DOHH2 (cell line): ENCODE measurements at regions not wholly inside any gene's neighbourhood (a gene's known extent, or its start where the extent isn't known, plus 50 kb on each side); places are given as distances from the start of the nearest gene placed in this dataset.

Experiments
- H3F3A ChIP-seq: fragments of 200-600 bp; sonication (generic), shearing (Covaris generic); 2 replicates; pipeline ENCODE4 v1.6.0; 2016; ENCODE audit warnings: antibody characterized with exemption, mild to moderate bottlenecking; ENCODE audit not compliant: control insufficient read depth, insufficient read depth
- H3K27ac ChIP-seq: fragments of 200-600 bp; sonication (generic); 2 replicates; pipeline ENCODE4 v1.5.1; 2014; ENCODE audit warnings: low read depth, mild to moderate bottlenecking, low read length, moderate library complexity
- H3K27me3 ChIP-seq: fragments of 200-600 bp; sonication (generic); 2 replicates; pipeline ENCODE4 v1.6.1; 2014; ENCODE audit warnings: mild to moderate bottlenecking, low read length, mixed read lengths; ENCODE audit not compliant: control insufficient read depth
- H3K36me3 ChIP-seq: fragments of 200-600 bp; sonication (generic); 2 replicates; pipeline ENCODE4 v1.6.1; 2014; ENCODE audit warnings: mild to moderate bottlenecking, low read length, moderate library complexity, mixed read lengths; ENCODE audit not compliant: control insufficient read depth
- H3K4me1 ChIP-seq: fragments of 200-600 bp; sonication (generic); 2 replicates; pipeline ENCODE4 v1.6.1; 2014; ENCODE audit warnings: mild to moderate bottlenecking, low read length, mixed read lengths; ENCODE audit not compliant: control insufficient read depth
- H3K4me2 ChIP-seq: fragments of 200-600 bp; sonication (generic); 2 replicates; pipeline ENCODE4 v1.6.0; 2014; ENCODE audit warnings: mild to moderate bottlenecking, low read length, moderate library complexity
- H3K4me3 ChIP-seq: fragments of 200-600 bp; sonication (generic); 2 replicates; pipeline ENCODE4 v1.5.1; 2014; ENCODE audit warnings: mild to moderate bottlenecking, low read length, mixed read lengths
- H3K79me2 ChIP-seq: fragments of 200-600 bp; sonication (generic); 2 replicates; pipeline ENCODE4 v1.6.1; 2014; ENCODE audit warnings: mild to moderate bottlenecking, low read length, mixed read lengths; ENCODE audit not compliant: control insufficient read depth
- H3K9me2 ChIP-seq: fragments of 200-600 bp; sonication (generic); replicated peaks from 2 replicates; pipeline ENCODE4 v1.6.1; 2014; ENCODE audit warnings: mild to moderate bottlenecking, low read length, mixed read lengths; ENCODE audit not compliant: control insufficient read depth
- H3K9me3 ChIP-seq: fragments of 200-600 bp; sonication (generic); 2 replicates; pipeline ENCODE4 v1.6.1; 2014; ENCODE audit warnings: antibody characterized with exemption, low read length, mixed read lengths; ENCODE audit not compliant: control insufficient read depth, insufficient read depth
- H4K20me1 ChIP-seq: fragments of 200-600 bp; sonication (generic); 2 replicates; pipeline ENCODE4 v1.6.0; 2014; ENCODE audit warnings: low read depth, mild to moderate bottlenecking, antibody characterized with exemption, low read length, moderate library complexity; ENCODE audit not compliant: control insufficient read depth, insufficient read depth
- EZH2phosphoT487 ChIP-seq: fragments of 200-600 bp; sonication (generic); IDR thresholded peaks from 2 replicates; pipeline ENCODE4 v1.6.1; 2017; ENCODE audit warnings: borderline replicate concordance, mild to moderate bottlenecking, antibody characterized with exemption, low read length, moderate library complexity, mixed read lengths
- TF ChIP-seq, protein P1 (sequence below): fragments of 200-600 bp; sonication (generic); IDR thresholded peaks from one replicate; pipeline ENCODE4 v1.5.1; 2014; ENCODE audit warnings: antibody characterized with exemption, mild to moderate bottlenecking, low read depth, low read length; ENCODE audit not compliant: poor library complexity, severe bottlenecking

DNA sequence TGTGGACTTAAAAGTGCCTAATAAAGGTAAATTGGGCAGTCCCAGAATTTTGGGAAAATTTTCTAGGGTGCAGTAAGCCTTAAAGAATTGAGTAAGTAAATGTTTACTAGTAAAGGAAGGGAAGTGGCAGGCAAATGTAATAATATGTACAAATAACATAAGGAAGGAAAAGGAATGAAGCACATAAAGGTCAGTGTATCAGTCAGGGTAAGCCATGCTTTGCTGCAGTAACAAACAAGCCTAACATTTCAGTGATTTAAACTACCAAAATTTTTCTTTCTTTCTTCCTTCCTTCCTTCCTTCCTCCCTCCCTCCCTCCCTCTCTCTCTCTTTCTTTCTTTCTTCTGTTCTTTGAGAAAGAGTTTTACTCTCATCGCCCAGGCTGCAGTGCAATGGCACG is 117.5 kb downstream of the HAO1 start:
- no peak overlapping the region for H3K4me3 ChIP-seq
- H3F3A ChIP-seq, result no peaks in the 10 kb centered on the region
- H4K20me1 ChIP-seq, result no peaks in the 10 kb centered on the region
- H3K27me3 ChIP-seq, result no peaks in the 10 kb centered on the region
- TF ChIP-seq, protein P1, sequence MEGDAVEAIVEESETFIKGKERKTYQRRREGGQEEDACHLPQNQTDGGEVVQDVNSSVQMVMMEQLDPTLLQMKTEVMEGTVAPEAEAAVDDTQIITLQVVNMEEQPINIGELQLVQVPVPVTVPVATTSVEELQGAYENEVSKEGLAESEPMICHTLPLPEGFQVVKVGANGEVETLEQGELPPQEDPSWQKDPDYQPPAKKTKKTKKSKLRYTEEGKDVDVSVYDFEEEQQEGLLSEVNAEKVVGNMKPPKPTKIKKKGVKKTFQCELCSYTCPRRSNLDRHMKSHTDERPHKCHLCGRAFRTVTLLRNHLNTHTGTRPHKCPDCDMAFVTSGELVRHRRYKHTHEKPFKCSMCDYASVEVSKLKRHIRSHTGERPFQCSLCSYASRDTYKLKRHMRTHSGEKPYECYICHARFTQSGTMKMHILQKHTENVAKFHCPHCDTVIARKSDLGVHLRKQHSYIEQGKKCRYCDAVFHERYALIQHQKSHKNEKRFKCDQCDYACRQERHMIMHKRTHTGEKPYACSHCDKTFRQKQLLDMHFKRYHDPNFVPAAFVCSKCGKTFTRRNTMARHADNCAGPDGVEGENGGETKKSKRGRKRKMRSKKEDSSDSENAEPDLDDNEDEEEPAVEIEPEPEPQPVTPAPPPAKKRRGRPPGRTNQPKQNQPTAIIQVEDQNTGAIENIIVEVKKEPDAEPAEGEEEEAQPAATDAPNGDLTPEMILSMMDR, result no peak
- no peak for TF ChIP-seq EZH2phosphoT487
- no peaks in the 10 kb centered on the region for H3K79me2 ChIP-seq
- no peaks in the 10 kb centered on the region for H3K4me1 ChIP-seq
- H3K4me2 ChIP-seq, result no peak overlapping the region
- no peaks in the 10 kb centered on the region for H3K9me2 ChIP-seq
- H3K36me3 ChIP-seq, result no peaks in the 10 kb centered on the region
- no peak overlapping the region for H3K27ac ChIP-seq
- H3K9me3 ChIP-seq, result no peaks in the 10 kb centered on the region

DNA sequence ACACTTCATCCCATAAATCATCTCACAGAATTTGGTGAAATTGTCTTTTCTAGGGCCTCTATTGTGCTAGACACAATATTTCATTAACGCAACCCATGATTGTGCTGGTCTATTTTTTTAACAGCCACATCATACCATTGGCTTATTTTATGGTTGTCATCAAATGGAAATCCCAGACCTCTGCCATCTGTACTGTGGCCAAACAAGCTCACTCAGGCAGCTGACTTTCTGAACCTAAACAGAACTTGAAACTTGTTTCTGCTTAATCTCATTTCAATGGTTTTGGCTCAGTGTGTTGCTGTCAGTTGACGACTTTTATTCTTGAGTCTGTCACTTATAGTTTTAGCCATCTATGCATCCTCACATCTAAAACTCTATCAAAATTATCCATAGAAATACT is 111.8 kb downstream of the HAO1 start:
- no peak overlapping the region for H3K27ac ChIP-seq
- no peaks in the 10 kb centered on the region for H3K36me3 ChIP-seq
- H3K4me3 ChIP-seq, result no peak overlapping the region
- no peaks in the 10 kb centered on the region for H3K27me3 ChIP-seq
- no peaks in the 10 kb centered on the region for H3K4me1 ChIP-seq
- TF ChIP-seq, protein P1, result no peak
- no peak for TF ChIP-seq EZH2phosphoT487
- no peaks in the 10 kb centered on the region for H3K9me2 ChIP-seq
- no peak overlapping the region for H3K4me2 ChIP-seq
- H3K9me3 ChIP-seq, result no peaks in the 10 kb centered on the region
- no peaks in the 10 kb centered on the region for H3K79me2 ChIP-seq
- H4K20me1 ChIP-seq, result no peaks in the 10 kb centered on the region
- H3F3A ChIP-seq, result no peaks in the 10 kb centered on the region

DNA sequence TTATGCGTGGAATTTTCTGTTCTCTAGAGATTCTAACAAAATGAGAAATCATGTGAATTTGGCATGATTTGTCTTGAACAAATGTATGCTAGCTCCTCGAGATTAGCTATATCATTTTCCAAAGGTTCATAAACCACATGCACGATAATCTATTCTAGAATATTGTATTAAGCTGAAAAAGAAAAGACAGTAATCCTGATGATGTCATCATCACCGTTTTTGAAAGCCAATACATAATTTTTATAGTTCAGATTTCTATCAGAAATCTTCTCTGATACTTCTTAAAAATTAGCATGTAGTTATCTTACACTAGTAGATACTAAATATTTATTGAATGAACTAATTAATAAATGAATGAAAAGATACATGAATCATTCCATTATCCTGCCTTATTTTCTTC is 111.2 kb downstream of the HAO1 start:
- no peak overlapping the region for H3K4me2 ChIP-seq
- TF ChIP-seq EZH2phosphoT487, result no peak
- TF ChIP-seq, protein P1, result no peak
- H3K27me3 ChIP-seq, result no peaks in the 10 kb centered on the region
- H3K79me2 ChIP-seq, result no peaks in the 10 kb centered on the region
- H3K4me1 ChIP-seq, result no peaks in the 10 kb centered on the region
- H3K36me3 ChIP-seq, result no peaks in the 10 kb centered on the region
- H3K9me2 ChIP-seq, result no peaks in the 10 kb centered on the region
- H3F3A ChIP-seq, result no peaks in the 10 kb centered on the region
- no peaks in the 10 kb centered on the region for H4K20me1 ChIP-seq
- H3K27ac ChIP-seq, result no peak overlapping the region
- no peak overlapping the region for H3K4me3 ChIP-seq
- peaks cover under 1% of the 10 kb centered on the region; the same call in 1 of the 2 replicates for H3K9me3 ChIP-seq

DNA sequence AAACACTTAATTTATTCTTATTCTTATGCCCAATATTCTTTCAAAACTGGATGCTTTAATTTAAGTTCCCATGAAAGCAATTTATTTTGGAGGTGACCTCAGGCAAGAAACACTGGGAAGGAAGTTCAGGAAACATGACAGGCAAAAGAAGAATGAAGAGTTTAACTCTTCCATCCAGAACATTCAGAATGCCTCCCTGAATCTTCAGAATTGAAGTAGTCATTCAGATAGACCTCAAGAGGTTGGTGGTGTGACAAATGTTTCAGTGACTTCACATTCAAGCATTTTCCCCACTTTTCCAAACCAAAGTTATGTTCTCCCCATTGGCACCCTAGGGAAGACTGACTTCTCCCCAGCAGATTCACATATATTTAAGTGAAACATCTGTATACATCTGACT is 110.5 kb downstream of the HAO1 start:
- Histone ChIP-seq H3K79me2 (no peaks in the 10 kb centered on the region), H4K20me1 (no peaks in the 10 kb centered on the region), H3K36me3 (no peaks in the 10 kb centered on the region), H3K27ac (no peak overlapping the region), H3K4me2 (no peak overlapping the region), H3F3A (no peaks in the 10 kb centered on the region), H3K9me2 (no peaks in the 10 kb centered on the region), H3K27me3 (no peaks in the 10 kb centered on the region), H3K9me3 (peaks cover 4% of the 10 kb centered on the region; the same call in 1 of the 2 replicates), H3K4me3 (no peak overlapping the region), H3K4me1 (no peaks in the 10 kb centered on the region)
- TF ChIP-seq, protein P1, result no peak
- no peak for TF ChIP-seq EZH2phosphoT487
